Effector memory CD8-positive, alpha-beta T cell (primary cell): ENCODE measurements at regions not wholly inside any gene's neighbourhood (a gene's known extent, or its start where the extent isn't known, plus 50 kb on each side); places are given as distances from the start of the nearest gene placed in this dataset.

Experiments
- ATAC-seq: fragments of 150-1000 bp; cut with Tn5 transposase; replicated peaks from 2 replicates; pipeline ENCODE4 v1.10.0; 2021; ENCODE audit warnings: mild to moderate bottlenecking, moderate library complexity
- DNase-seq, 3 experiments: peaks; one replicate each; pipeline ENCODE4 v3.0.0; 2021
- H3K27ac Mint-ChIP-seq, 2 donors: one replicate each; pipeline ENCODE4 v1.8.0; 2022; ENCODE audit warnings: mild to moderate bottlenecking in 2 of 2, mixed read lengths in 2 of 2, moderate library complexity in 2 of 2
- H3K27me3 Mint-ChIP-seq, 2 donors: one replicate each; pipeline ENCODE4 v1.8.0; 2022; ENCODE audit warnings: mixed read lengths in 2 of 2
- H3K36me3 Mint-ChIP-seq: one replicate; pipeline ENCODE4 v1.8.0; 2022; ENCODE audit warnings: mild to moderate bottlenecking, moderate library complexity, mixed read lengths; ENCODE audit not compliant: insufficient read depth
- H3K4me1 Mint-ChIP-seq, 2 donors: one replicate each; pipeline ENCODE4 v1.8.0; 2022; ENCODE audit warnings: low read depth in 2 of 2, mixed read lengths in 2 of 2
- H3K4me3 Mint-ChIP-seq, 2 donors: one replicate each; pipeline ENCODE4 v1.8.0; 2022; ENCODE audit warnings: mild to moderate bottlenecking in 2 of 2, mixed read lengths in 2 of 2, moderate library complexity in 2 of 2
- H3K9me3 Mint-ChIP-seq, 2 donors: one replicate each; pipeline ENCODE4 v1.8.0; 2022; ENCODE audit warnings: mixed read lengths in 2 of 2

DNA sequence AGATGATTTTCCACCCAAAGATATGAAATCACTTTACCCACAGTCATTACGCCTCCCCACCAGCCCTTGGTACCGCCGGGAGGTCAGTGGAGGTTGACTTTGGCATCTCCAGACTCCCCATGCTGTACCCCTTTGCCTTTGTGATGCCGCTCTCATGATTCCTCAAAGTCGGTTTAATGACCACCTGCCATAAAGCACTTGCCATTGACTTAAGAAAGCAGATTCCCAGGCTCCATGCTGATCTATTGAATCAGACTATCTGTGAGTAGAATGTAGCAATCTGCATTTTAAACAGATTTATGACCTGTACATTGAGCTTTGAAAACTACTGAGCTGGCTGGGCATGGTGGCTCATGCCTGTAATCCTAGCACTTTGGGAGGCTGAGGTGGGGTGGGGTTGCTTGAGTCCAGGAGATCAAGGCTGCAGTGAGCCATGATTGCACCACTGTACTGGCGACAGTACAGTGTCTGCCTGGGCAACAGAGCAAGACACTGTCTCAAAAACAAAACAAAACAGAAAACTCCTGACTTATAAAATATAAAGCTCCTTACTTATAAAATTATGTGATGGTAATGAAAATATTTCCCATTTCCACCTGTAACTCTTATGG lies 235.2 kb downstream of the KLF5 start:
- Mint-ChIP-seq H3K4me3 (no peak overlapping the region), H3K27ac (no peak overlapping the region), H3K36me3 (no peaks in the 10 kb centered on the region), H3K27me3 (peaks cover 0 to 18% of the 10 kb centered on the region in 2 donors), H3K4me1 (no peaks in the 10 kb centered on the region), H3K9me3 (no peaks in the 10 kb centered on the region)
- no peak for ATAC-seq
- no peak for DNase-seq

DNA sequence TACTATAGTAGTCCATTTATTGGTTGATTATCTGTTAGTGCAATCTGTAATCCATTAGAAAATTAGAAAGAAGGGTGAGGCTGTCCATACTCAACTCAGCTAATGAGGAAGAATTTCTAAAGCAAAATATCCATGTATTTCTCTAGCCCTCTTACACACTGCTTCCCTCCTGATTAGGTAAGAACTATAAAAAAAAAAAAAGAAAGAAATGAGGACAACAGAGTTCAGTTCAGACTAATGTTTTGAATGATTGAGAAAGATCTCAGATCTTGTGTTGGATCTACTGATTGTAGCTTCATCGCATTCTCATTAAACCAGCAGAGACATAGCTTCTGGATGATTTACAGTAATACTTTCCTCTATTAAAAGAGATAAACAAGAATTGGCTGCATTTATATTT lies 233.3 kb downstream of the KLF5 start:
- no peak overlapping the region for H3K27ac Mint-ChIP-seq
- DNase-seq, result no peak
- ATAC-seq, result no peak
- H3K4me3 Mint-ChIP-seq, result no peak overlapping the region
- H3K9me3 Mint-ChIP-seq, result no peaks in the 10 kb centered on the region
- H3K27me3 Mint-ChIP-seq, result peaks cover 0 to 18% of the 10 kb centered on the region in 2 donors
- H3K4me1 Mint-ChIP-seq, result no peaks in the 10 kb centered on the region
- no peaks in the 10 kb centered on the region for H3K36me3 Mint-ChIP-seq

DNA sequence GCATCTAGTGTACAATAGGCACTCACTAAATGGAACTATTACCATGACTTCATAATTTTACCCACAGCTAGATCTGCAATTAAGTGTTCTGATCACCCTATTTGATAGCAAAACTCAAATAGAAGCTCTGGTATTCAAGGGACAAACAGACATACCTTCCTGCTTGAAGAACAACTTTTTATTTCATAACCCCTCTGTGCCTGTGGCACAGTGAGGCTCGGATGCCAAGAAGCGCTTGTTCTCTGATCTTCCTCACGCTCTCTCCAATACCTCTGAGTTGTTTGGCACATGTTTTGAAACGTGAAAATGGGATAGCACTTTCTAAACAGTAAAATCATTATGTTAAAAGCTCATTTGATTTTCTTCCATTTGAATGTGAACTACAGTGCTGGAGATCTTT lies 232.0 kb downstream of the KLF5 start:
- ATAC-seq, result no peak
- Mint-ChIP-seq H3K36me3 (no peaks in the 10 kb centered on the region), H3K27ac (no peak overlapping the region), H3K4me3 (no peak overlapping the region), H3K4me1 (no peaks in the 10 kb centered on the region), H3K9me3 (no peaks in the 10 kb centered on the region), H3K27me3 (peaks cover 9 to 18% of the 10 kb centered on the region in 2 donors)
- DNase-seq, result no peak

DNA sequence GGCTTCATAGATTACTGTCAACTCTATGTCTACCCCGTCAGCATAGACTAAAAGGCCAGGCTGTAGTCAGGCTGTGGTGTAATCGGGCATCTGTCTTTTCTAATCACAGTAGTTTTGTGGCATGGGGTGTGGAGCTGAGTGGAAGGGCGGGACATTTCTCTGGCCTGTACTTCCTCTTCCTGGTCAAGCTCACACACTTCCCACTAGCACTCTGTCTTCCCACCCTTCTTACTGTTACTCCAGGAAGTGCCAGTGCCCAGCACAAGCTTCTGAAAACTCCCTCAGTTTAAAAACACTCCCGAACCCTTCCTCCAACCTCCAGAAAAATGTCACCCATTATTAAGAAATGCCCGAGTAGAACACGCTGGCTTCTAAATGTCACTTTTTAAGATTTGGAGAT lies 229.8 kb downstream of the KLF5 start:
- Mint-ChIP-seq H3K9me3 (no peaks in the 10 kb centered on the region), H3K4me3 (no peak overlapping the region), H3K27ac (no peak overlapping the region), H3K4me1 (no peaks in the 10 kb centered on the region), H3K36me3 (no peaks in the 10 kb centered on the region), H3K27me3 (peaks cover 11 to 12% of the 10 kb centered on the region in 2 donors)
- ATAC-seq, result no peak
- DNase-seq, result no peak

DNA sequence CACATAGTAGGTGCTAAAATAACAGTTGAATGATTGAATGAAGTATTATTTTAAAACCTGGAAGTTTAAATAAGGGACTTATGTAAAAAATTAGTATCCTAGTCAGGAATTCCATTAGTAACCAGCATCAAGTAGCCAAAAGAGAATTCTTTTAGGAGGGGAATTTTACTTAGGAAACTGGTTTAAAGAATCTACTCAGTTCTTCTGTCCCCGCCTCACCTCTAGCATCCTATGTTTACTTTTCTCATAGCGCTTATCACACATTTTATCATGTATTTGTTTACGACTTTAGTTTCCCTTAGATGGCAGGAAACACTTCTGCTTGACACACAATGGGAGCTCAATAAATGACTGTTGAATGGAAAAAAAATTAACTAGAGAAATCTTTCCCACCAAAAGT lies 229.0 kb downstream of the KLF5 start:
- Mint-ChIP-seq H3K27me3 (peaks cover 10 to 12% of the 10 kb centered on the region in 2 donors), H3K9me3 (no peaks in the 10 kb centered on the region), H3K4me1 (no peaks in the 10 kb centered on the region), H3K36me3 (no peaks in the 10 kb centered on the region), H3K4me3 (no peak overlapping the region), H3K27ac (no peak overlapping the region)
- DNase-seq (no peak), ATAC-seq (no peak)

DNA sequence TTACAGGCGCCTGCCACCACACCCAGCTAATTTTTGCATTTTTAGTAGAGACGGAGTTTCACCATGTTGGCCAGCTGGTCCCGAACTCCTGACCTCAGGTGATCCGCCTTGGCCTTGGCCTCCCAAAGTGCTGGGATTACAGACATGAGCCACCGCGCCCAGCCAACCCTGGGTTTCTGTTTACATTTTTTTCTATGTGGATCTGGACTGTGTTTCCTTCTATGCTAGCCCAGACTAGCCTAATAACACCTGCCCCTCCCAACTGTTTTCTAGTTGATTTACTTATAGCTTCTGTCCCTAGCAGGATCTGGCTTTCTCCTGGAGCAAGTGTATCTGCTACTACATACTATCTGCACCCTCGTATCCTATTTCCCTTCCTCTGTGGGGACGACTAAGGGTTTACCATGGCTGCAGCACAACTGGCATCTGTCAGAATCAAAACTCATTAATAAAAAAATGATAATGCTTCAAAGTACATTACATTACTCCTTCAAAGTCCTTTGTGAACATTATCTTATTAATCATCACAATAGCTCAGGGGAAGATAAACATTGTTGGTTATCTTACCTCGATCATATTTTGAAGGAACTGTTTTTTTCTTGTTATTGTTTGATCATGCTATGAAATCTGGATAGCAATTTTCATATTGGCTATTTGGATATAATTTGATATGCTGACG lies 228.3 kb downstream of the KLF5 start:
- Mint-ChIP-seq H3K4me3 (no peak overlapping the region), H3K4me1 (no peaks in the 10 kb centered on the region), H3K27me3 (peaks cover 10 to 12% of the 10 kb centered on the region in 2 donors), H3K36me3 (no peaks in the 10 kb centered on the region), H3K27ac (no peak overlapping the region), H3K9me3 (no peaks in the 10 kb centered on the region)
- ATAC-seq (no peak), DNase-seq (no peak)

DNA sequence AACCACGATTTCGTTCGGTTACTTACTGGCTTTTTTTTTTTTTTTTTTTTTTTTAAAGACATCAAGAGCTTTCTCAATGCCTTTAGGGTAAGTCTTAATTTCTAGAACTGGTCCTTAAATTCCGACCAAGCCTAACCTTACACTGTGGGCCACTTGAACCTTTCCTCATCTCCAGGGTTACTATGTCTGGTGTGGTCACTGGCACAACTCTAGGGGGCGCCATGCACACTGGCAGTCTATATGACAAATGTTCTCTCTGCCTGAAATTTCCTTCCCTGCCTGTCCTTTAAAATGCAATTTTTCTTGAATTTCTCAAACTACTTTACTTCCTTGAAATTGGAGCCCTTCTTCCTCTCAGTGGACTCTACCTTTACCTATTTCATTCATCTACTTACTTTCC lies 227.4 kb downstream of the KLF5 start:
- no peaks in the 10 kb centered on the region for H3K36me3 Mint-ChIP-seq
- no peak overlapping the region for H3K27ac Mint-ChIP-seq

DNA sequence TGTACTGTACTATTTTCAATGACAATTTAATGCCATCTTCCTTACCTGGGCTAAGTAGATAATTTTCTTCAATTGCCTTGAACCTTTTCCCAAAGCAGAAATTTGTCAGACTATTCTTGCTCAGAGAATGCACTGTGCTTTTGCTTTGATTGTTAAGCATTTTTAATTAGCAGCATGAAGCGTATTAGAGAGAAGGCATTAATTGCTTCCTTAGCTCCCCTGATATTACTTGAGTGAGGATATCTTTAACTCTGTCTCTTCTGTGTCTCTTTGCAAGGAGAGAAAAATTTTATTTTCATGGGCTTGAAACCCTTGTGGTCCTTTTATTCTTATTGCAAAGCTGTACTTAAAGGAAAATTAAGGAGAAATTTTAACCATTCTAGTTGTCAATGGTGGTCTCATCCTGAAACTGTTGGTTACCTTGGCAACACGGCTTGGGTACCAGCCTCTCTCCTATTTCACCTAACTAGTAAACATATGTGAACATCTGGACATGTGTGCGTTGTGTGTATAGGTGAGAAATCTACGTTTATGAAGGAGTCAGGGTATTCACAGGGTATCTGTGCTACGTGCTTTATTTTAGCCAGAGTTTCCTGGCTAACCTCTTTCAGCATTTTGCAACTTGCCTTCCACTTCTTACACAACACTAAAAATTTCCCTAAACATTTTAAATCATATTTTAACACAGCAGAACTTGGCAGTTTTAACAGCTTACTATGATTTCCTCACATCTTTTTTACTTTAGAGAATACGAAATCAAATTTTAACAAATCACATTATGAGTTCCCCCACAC lies 225.5 kb downstream of the KLF5 start:
- Mint-ChIP-seq H3K4me1 (no peaks in the 10 kb centered on the region), H3K36me3 (no peaks in the 10 kb centered on the region), H3K27ac (no peak overlapping the region), H3K4me3 (no peak overlapping the region), H3K27me3 (peaks cover 0 to 12% of the 10 kb centered on the region in 2 donors), H3K9me3 (no peaks in the 10 kb centered on the region)
- DNase-seq, result no peak
- no peak for ATAC-seq

More for the DNA sequence above, 227.4 kb downstream of the KLF5 start:
- no peaks in the 10 kb centered on the region for H3K9me3 Mint-ChIP-seq
- H3K27me3 Mint-ChIP-seq, result peaks cover 10 to 12% of the 10 kb centered on the region in 2 donors
- no peak for ATAC-seq
- no peaks in the 10 kb centered on the region for H3K4me1 Mint-ChIP-seq
- DNase-seq, result no peak
- no peak overlapping the region for H3K4me3 Mint-ChIP-seq

DNA sequence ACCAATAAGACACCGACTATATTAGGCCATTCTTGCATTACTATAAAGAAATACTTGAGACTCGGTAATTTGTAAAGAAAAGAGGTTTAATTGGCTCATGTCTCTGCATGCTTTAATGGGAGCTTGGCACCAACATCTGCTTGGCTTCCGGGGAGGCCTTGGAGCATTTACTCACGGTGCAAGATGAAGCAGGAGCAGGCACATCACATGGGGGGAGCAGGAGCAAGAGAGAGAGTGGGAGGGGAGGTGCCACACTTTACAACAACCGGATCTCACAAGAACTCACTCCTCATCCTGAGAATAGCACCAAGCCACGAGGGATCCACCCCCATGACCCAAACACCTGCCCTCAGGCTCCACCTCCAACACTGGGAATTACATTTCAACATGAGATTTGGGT lies 224.8 kb downstream of the KLF5 start:
- H3K27ac Mint-ChIP-seq, result no peak overlapping the region
- DNase-seq, result no peak
- H3K27me3 Mint-ChIP-seq, result peaks cover 0 to 12% of the 10 kb centered on the region in 2 donors

DNA sequence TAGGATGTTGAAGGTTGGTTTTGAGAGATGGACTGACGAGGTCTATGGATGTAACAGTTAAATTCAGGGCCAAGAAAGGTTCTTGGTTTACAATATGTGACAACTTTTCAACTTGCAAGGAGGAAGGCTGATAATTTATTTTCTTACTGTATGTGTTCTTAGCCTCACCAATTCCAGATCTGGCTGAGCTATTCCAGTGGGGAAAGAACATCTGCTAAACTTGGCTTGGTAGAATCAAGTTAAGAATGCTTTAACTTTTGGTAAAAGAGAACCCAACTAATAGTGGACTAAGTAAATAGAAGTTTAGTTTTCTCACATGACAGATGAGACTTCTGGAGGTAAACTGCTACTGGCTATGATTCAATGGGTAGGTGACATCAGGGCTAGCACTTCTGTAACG lies 222.9 kb downstream of the KLF5 start:
- H3K36me3 Mint-ChIP-seq, result no peaks in the 10 kb centered on the region
- DNase-seq, result no peak
- no peak for ATAC-seq
- no peak overlapping the region for H3K4me3 Mint-ChIP-seq
- H3K27me3 Mint-ChIP-seq, result peaks cover 0 to 12% of the 10 kb centered on the region in 2 donors
- no peaks in the 10 kb centered on the region for H3K4me1 Mint-ChIP-seq
- H3K9me3 Mint-ChIP-seq, result no peaks in the 10 kb centered on the region
- H3K27ac Mint-ChIP-seq, result no peak overlapping the region

More for the DNA sequence above, 224.8 kb downstream of the KLF5 start:
- Mint-ChIP-seq H3K4me1 (no peaks in the 10 kb centered on the region), H3K4me3 (no peak overlapping the region), H3K9me3 (no peaks in the 10 kb centered on the region), H3K36me3 (no peaks in the 10 kb centered on the region)
- no peak for ATAC-seq

DNA sequence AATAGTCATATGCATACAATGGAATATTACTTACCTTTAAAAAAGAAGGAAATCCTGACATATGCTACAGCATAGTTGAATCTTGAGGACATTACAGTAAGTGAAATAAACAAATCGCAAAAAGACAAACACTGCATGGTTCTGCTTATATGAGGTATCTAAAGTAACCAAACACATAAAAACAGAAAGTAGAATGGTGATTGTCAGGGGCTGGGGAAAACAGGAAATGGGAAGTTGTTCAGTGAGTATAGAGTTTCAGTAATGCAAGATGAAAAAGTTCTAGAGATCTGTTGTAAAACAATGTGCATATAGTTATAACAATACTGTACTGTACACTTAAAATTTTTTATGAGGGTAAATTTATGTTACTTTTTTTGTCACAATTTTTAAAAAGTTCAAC lies 219.4 kb downstream of the KLF5 start:
- H3K27ac Mint-ChIP-seq, result no peak overlapping the region
- H3K27me3 Mint-ChIP-seq, result no peaks in the 10 kb centered on the region
- DNase-seq, result no peak
- no peaks in the 10 kb centered on the region for H3K36me3 Mint-ChIP-seq
- H3K4me1 Mint-ChIP-seq, result peaks cover 0 to 2% of the 10 kb centered on the region in 2 donors
- H3K9me3 Mint-ChIP-seq, result no peaks in the 10 kb centered on the region
- ATAC-seq, result no peak
- no peak overlapping the region for H3K4me3 Mint-ChIP-seq

DNA sequence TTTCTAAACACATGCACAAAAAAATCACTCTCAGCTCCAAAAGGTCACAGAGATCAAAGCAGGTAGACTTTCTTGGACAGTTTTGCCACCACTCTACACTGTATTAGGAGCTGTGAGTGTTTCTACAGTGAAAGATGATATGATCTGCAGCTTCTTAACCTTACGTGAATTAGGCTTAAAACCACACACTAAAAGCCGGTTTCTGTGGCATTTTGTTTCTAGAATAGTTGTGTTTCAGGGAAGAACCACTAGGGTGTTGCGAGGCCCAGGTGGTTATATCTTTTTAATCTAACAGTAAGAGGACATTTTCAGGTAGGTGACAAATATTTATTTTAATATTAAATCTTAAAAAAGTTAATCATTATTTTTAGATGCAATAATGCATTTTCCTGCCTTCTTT lies 216.4 kb downstream of the KLF5 start:
- DNase-seq, result no peak

DNA sequence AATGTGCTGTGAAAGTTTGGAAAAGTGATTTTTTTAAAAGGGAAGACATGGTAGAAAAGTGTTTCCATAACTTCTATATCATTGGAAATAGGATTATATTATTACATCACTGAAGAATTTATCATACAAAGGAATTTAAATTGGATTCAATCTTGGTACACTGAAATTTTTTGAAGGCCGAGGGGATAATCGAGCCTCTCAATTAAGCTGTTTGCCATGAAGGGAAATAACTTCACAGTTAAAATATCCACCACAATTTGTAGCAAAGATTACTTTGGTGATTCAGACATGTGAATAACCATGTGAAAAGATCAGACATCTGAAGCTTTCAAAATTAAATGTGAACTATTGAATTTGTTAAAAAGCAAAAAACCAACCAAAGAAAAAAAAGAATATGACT lies 215.3 kb downstream of the KLF5 start:
- Mint-ChIP-seq H3K4me3 (no peak overlapping the region), H3K27me3 (no peaks in the 10 kb centered on the region), H3K36me3 (no peaks in the 10 kb centered on the region), H3K27ac (no peak overlapping the region), H3K9me3 (no peaks in the 10 kb centered on the region), H3K4me1 (peaks cover 0 to 2% of the 10 kb centered on the region in 2 donors)
- DNase-seq (no peak), ATAC-seq (no peak)

More for the DNA sequence above, 216.4 kb downstream of the KLF5 start:
- Mint-ChIP-seq H3K4me1 (peaks cover 0 to 2% of the 10 kb centered on the region in 2 donors), H3K9me3 (no peaks in the 10 kb centered on the region), H3K27me3 (no peaks in the 10 kb centered on the region), H3K27ac (no peak overlapping the region), H3K4me3 (no peak overlapping the region), H3K36me3 (no peaks in the 10 kb centered on the region)
- no peak for ATAC-seq

DNA sequence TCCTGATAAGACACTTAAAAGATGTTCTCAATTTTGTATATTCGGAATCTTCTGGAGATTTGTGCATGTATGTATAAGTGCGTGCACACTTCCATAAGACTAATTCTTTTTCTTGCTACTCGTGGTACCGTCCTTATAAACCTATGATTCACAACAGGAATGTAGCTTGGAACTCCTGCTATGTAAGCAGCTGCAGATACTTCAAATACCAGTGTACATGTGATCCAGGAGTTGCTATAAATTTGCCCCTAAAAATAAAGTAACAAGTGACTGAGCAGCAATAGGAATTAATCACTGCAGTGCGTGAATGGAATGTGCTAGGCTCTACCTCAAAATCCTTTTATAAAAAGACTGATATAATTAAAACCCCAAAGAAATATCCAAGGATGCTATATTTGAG lies 214.9 kb downstream of the KLF5 start:
- Mint-ChIP-seq H3K27ac (no peak overlapping the region), H3K27me3 (no peaks in the 10 kb centered on the region), H3K9me3 (no peaks in the 10 kb centered on the region), H3K36me3 (no peaks in the 10 kb centered on the region), H3K4me1 (peaks cover 0 to 2% of the 10 kb centered on the region in 2 donors), H3K4me3 (no peak overlapping the region)
- ATAC-seq, result no peak
- no peak for DNase-seq
